ENCODE measurements at regions not wholly inside any gene's neighbourhood (a gene's known extent, or its start where the extent isn't known, plus 50 kb on each side); places are given as distances from the start of the nearest gene placed in this dataset.
"Not testable (repeated sequence)": the region's sequence is repeated elsewhere in the genome, so short reads cannot be mapped to it uniquely, and the experiment has no call there.

GRCh38 chr9:39632071-39632470, 276.6 kb downstream of the SPATA31A1 start:
- not testable (repeated sequence) for H3K27ac ChIP-seq (ENCODE audit: low read length); H3K4me3 ChIP-seq (ENCODE audit: low read length); H4K20me1 ChIP-seq (ENCODE audit: insufficient read depth, low read length); H3K4me1 ChIP-seq (ENCODE audit: low read length); H2AFZ ChIP-seq (ENCODE audit: low read length); H3K9ac ChIP-seq (ENCODE audit: low read length); DNase-seq; H3K4me2 ChIP-seq (ENCODE audit: low read depth, low read length); H3K79me2 ChIP-seq (ENCODE audit: low read length); H3K9me2 ChIP-seq (replicated peaks; ENCODE audit: insufficient read depth, low read length); H3K27me3 ChIP-seq (replicated peaks; ENCODE audit: insufficient read depth, low read length); H3K9me3 ChIP-seq (replicated peaks; ENCODE audit: insufficient read depth, low read length); H3F3A ChIP-seq (ENCODE audit: insufficient read depth, low read length); H3K36me3 ChIP-seq (replicated peaks; ENCODE audit: insufficient read depth, low read length)

- H4K20me1 ChIP-seq (ENCODE audit: insufficient read depth, low read length); H3K4me3 ChIP-seq (ENCODE audit: low read length); H3K4me1 ChIP-seq (ENCODE audit: low read length); H3K9me2 ChIP-seq (replicated peaks; ENCODE audit: insufficient read depth, low read length); DNase-seq; H2AFZ ChIP-seq (ENCODE audit: low read length); H3K27me3 ChIP-seq (replicated peaks; ENCODE audit: insufficient read depth, low read length); H3K79me2 ChIP-seq (ENCODE audit: low read length); H3K27ac ChIP-seq (ENCODE audit: low read length); H3K4me2 ChIP-seq (ENCODE audit: low read depth, low read length); H3K36me3 ChIP-seq (replicated peaks; ENCODE audit: insufficient read depth, low read length); H3F3A ChIP-seq (ENCODE audit: insufficient read depth, low read length); H3K9me3 ChIP-seq (replicated peaks; ENCODE audit: insufficient read depth, low read length); H3K9ac ChIP-seq (ENCODE audit: low read length): not testable (repeated sequence)
Observed at GRCh38 chr9:39649029-39649428, 293.6 kb downstream of the SPATA31A1 start.

DNA sequence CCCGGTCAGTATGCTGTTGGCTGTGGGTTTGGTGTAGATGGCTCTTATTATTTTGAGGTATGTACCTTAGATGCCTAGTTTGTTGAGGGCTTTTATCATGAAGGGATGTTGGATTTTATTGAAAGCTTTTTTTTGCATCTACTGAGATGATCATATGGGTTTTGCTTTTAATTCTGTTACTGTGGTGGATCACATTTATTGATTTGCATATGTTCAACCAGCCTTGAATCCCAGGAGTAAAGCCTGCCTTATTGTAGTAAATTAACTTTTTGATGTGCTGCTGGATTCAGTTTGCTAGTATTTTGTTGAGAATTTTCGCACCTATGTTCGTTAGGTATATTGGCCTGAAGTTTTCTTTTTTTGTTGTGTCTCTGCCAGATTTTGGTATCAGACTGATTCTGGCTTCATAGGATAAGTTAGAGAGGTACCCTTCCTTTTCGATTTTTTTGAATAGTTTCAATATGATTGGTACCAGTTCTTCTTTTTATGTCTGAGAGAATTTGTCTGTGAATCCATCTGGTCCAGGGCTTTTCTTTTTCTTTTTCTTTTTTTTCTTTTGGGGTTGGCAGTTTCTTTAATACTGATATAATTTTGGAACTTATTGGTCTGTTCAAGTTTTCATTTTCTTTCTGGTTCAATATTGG, 301.6 kb downstream of the SPATA31A1 start:
- not testable (repeated sequence) for H3K27ac ChIP-seq (ENCODE audit: low read length); H3K9me3 ChIP-seq (replicated peaks; ENCODE audit: insufficient read depth, low read length); H2AFZ ChIP-seq (ENCODE audit: low read length); H3F3A ChIP-seq (ENCODE audit: insufficient read depth, low read length); H3K4me2 ChIP-seq (ENCODE audit: low read depth, low read length); H3K9me2 ChIP-seq (replicated peaks; ENCODE audit: insufficient read depth, low read length); H4K20me1 ChIP-seq (ENCODE audit: insufficient read depth, low read length); DNase-seq; H3K27me3 ChIP-seq (replicated peaks; ENCODE audit: insufficient read depth, low read length); H3K9ac ChIP-seq (ENCODE audit: low read length); H3K4me3 ChIP-seq (ENCODE audit: low read length); H3K4me1 ChIP-seq (ENCODE audit: low read length); H3K36me3 ChIP-seq (replicated peaks; ENCODE audit: insufficient read depth, low read length); H3K79me2 ChIP-seq (ENCODE audit: low read length)

GRCh38 chr9:39663020-39663419, 307.6 kb downstream of the SPATA31A1 start:
- H3K27me3 ChIP-seq (replicated peaks; ENCODE audit: insufficient read depth, low read length); H3K27ac ChIP-seq (ENCODE audit: low read length); H3K79me2 ChIP-seq (ENCODE audit: low read length); H3K4me2 ChIP-seq (ENCODE audit: low read depth, low read length); H3K9ac ChIP-seq (ENCODE audit: low read length); H3K4me3 ChIP-seq (ENCODE audit: low read length); H3K9me3 ChIP-seq (replicated peaks; ENCODE audit: insufficient read depth, low read length); H4K20me1 ChIP-seq (ENCODE audit: insufficient read depth, low read length); H3F3A ChIP-seq (ENCODE audit: insufficient read depth, low read length); H3K36me3 ChIP-seq (replicated peaks; ENCODE audit: insufficient read depth, low read length); H3K4me1 ChIP-seq (ENCODE audit: low read length); DNase-seq; H2AFZ ChIP-seq (ENCODE audit: low read length); H3K9me2 ChIP-seq (replicated peaks; ENCODE audit: insufficient read depth, low read length): not testable (repeated sequence)

- H3K4me2 ChIP-seq (ENCODE audit: low read depth, low read length); DNase-seq; H3K79me2 ChIP-seq (ENCODE audit: low read length); H3F3A ChIP-seq (ENCODE audit: insufficient read depth, low read length); H3K4me1 ChIP-seq (ENCODE audit: low read length); H3K4me3 ChIP-seq (ENCODE audit: low read length); H3K27ac ChIP-seq (ENCODE audit: low read length); H2AFZ ChIP-seq (ENCODE audit: low read length); H3K9me2 ChIP-seq (replicated peaks; ENCODE audit: insufficient read depth, low read length); H3K9ac ChIP-seq (ENCODE audit: low read length); H4K20me1 ChIP-seq (ENCODE audit: insufficient read depth, low read length); H3K36me3 ChIP-seq (replicated peaks; ENCODE audit: insufficient read depth, low read length); H3K9me3 ChIP-seq (replicated peaks; ENCODE audit: insufficient read depth, low read length); H3K27me3 ChIP-seq (replicated peaks; ENCODE audit: insufficient read depth, low read length): not testable (repeated sequence)
Observed at GRCh38 chr9:39663713-39664112, 308.2 kb downstream of the SPATA31A1 start.

GRCh38 chr9:39665020-39665419, 309.6 kb downstream of the SPATA31A1 start:
- not testable (repeated sequence) for H2AFZ ChIP-seq (ENCODE audit: low read length); H3K79me2 ChIP-seq (ENCODE audit: low read length); H3K9ac ChIP-seq (ENCODE audit: low read length); H3K27ac ChIP-seq (ENCODE audit: low read length); DNase-seq; H3K4me1 ChIP-seq (ENCODE audit: low read length); H3K36me3 ChIP-seq (replicated peaks; ENCODE audit: insufficient read depth, low read length); H3K4me2 ChIP-seq (ENCODE audit: low read depth, low read length); H3K4me3 ChIP-seq (ENCODE audit: low read length); H3K27me3 ChIP-seq (replicated peaks; ENCODE audit: insufficient read depth, low read length); H3F3A ChIP-seq (ENCODE audit: insufficient read depth, low read length); H3K9me2 ChIP-seq (replicated peaks; ENCODE audit: insufficient read depth, low read length); H3K9me3 ChIP-seq (replicated peaks; ENCODE audit: insufficient read depth, low read length); H4K20me1 ChIP-seq (ENCODE audit: insufficient read depth, low read length)

DNA sequence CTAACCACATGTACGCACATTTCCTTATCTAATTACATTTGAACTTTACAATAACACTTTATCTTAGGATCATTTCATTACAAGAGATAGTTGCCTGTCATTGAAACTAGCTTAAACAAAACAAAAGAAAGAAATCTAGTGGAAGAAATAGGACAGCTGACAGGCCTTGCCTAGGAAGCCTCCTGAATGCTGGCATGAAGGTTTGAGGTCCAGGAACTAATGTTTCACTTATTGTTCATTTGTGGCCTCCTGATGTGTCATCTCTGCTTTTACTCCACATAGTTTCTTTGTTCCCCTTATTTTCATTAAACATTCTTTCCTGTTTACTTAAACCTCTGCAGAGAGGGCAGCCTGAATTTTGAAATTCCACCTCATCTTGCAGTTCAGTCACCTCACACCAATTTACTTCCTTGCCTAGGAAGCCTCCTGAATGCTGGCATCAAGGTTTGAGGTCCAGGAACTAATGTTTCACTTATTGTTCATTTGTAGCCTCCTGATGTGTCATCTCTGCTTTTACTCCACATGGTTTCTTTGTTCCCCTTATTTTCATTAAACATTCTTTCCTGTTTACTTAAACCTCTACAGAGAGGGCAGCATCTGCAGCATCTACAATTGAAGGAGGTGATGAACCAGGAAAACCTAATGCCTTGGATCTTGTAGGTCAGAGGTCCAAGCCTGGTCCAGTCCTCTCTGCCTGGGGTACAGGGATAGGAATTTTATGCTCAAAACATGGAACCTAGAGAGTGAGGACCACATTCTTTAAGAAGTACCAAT, 319.2 kb downstream of the SPATA31A1 start:
- H3K9me2 ChIP-seq (replicated peaks; ENCODE audit: insufficient read depth, low read length); H3K4me3 ChIP-seq (ENCODE audit: low read length): not testable (repeated sequence)

GRCh38 chr9:39675211-39675553, 319.7 kb downstream of the SPATA31A1 start:
- H3F3A ChIP-seq (ENCODE audit: insufficient read depth, low read length); DNase-seq; H4K20me1 ChIP-seq (ENCODE audit: insufficient read depth, low read length); H3K27me3 ChIP-seq (replicated peaks; ENCODE audit: insufficient read depth, low read length); H3K27ac ChIP-seq (ENCODE audit: low read length); H3K9me2 ChIP-seq (replicated peaks; ENCODE audit: insufficient read depth, low read length); H3K9ac ChIP-seq (ENCODE audit: low read length); H3K4me1 ChIP-seq (ENCODE audit: low read length); H3K36me3 ChIP-seq (replicated peaks; ENCODE audit: insufficient read depth, low read length); H3K9me3 ChIP-seq (replicated peaks; ENCODE audit: insufficient read depth, low read length); H3K4me2 ChIP-seq (ENCODE audit: low read depth, low read length); H3K4me3 ChIP-seq (ENCODE audit: low read length); H3K79me2 ChIP-seq (ENCODE audit: low read length); H2AFZ ChIP-seq (ENCODE audit: low read length): not testable (repeated sequence)

More for the DNA sequence above, 319.2 kb downstream of the SPATA31A1 start:
- not testable (repeated sequence) for H3K79me2 ChIP-seq (ENCODE audit: low read length); H2AFZ ChIP-seq (ENCODE audit: low read length); DNase-seq; H3K36me3 ChIP-seq (replicated peaks; ENCODE audit: insufficient read depth, low read length); H3K4me2 ChIP-seq (ENCODE audit: low read depth, low read length); H3K27ac ChIP-seq (ENCODE audit: low read length); H3K4me1 ChIP-seq (ENCODE audit: low read length); H3F3A ChIP-seq (ENCODE audit: insufficient read depth, low read length); H4K20me1 ChIP-seq (ENCODE audit: insufficient read depth, low read length); H3K9me3 ChIP-seq (replicated peaks; ENCODE audit: insufficient read depth, low read length); H3K27me3 ChIP-seq (replicated peaks; ENCODE audit: insufficient read depth, low read length); H3K9ac ChIP-seq (ENCODE audit: low read length)
